ENCODE measurements at regions not wholly inside any gene's neighbourhood (a gene's known extent, or its start where the extent isn't known, plus 50 kb on each side); places are given as distances from the start of the nearest gene placed in this dataset.

GRCh38 chrX:126238220-126238619 is 72.1 kb upstream of the DCAF12L2 start (continued):
- TF ChIP-seq ZNF280C (tag by site-specific recombination; IDR thresholded peaks at IDR 0.05) (no peak), HIC1 (tag by site-specific recombination; IDR thresholded peaks at IDR 0.05) (no peak), ZNF416 (tag by site-specific recombination; IDR thresholded peaks at IDR 0.05) (no peak), ZNF148 (tag by site-specific recombination; IDR thresholded peaks at IDR 0.05; ENCODE audit: borderline replicate concordance) (no peak), PRDM10 (tag by site-specific recombination; IDR thresholded peaks at IDR 0.05) (no peak), ZNF114 (tag by site-specific recombination; IDR thresholded peaks at IDR 0.05) (no peak)

GRCh38 chrX:126237524-126237923 is 71.4 kb upstream of the DCAF12L2 start:
- CTCF ChIA-PET = interaction anchor here (1.0 kb wide), 1 partner anchor 18 kb away, joined by 3 read pairs; no protein-coding TSS in a partner anchor
- no peak overlapping the region for H3K4me3 ChIP-seq (ENCODE audit: low read depth, low read length)
- H3K4me1 ChIP-seq (ENCODE audit: control insufficient read depth, insufficient read depth, low read length) = no peaks in the 10 kb centered on the region
- TF ChIP-seq GLI2 (tag by site-specific recombination; IDR thresholded peaks at IDR 0.05; ENCODE audit: borderline replicate concordance, low read depth) = no peak
- TF ChIP-seq SP2 (tag by site-specific recombination; IDR thresholded peaks at IDR 0.05) = no peak
- TF ChIP-seq ZNF184 (tag by site-specific recombination; IDR thresholded peaks at IDR 0.05) = no peak
- TF ChIP-seq ZNF792 (tag by site-specific recombination; IDR thresholded peaks at IDR 0.05) = no peak
- TF ChIP-seq SP7 (tag by site-specific recombination; IDR thresholded peaks at IDR 0.05) = no peak
- TF ChIP-seq REST (tag by site-specific recombination; IDR thresholded peaks at IDR 0.05) = no peak
- no peak for TF ChIP-seq ZNF133 (tag by site-specific recombination; IDR thresholded peaks at IDR 0.05)
- TF ChIP-seq ZNF132 (tag by site-specific recombination; IDR thresholded peaks at IDR 0.05; ENCODE audit: borderline replicate concordance) = no peak
- POLR2A ChIA-PET = no interaction called here
- no peaks in the 10 kb centered on the region for H3K9me3 ChIP-seq (ENCODE audit: control insufficient read depth, insufficient read depth, low read depth, low read length)
- no peaks in the 10 kb centered on the region for H3K36me3 ChIP-seq (ENCODE audit: control insufficient read depth in 2 of 2, insufficient read depth in 1 of 2, low read length in 2 of 2)
- H3K27ac ChIP-seq (ENCODE audit: extremely low read depth, low read depth, low read length) = no peak overlapping the region
